Aorta (tissue), 5 donors: ENCODE measurements at regions not wholly inside any gene's neighbourhood (a gene's known extent, or its start where the extent isn't known, plus 50 kb on each side); places are given as distances from the start of the nearest gene placed in this dataset.

Experiments used
- ATAC-seq: fragments of 200-7000 bp; cut with Tn5 transposase; one replicate; pipeline ENCODE4 v1.9.1; 2022; ENCODE audit warnings: moderate library complexity; ENCODE audit not compliant: low FRiP score
- DNase-seq, 2 donors: peaks; one replicate each; pipeline ENCODE4 v3.0.0-alpha.2; 2020
- H3K27ac ChIP-seq, 2 donors: one replicate each; pipeline ENCODE4 v1.5.1; 2013; ENCODE audit warnings: low read length in 2 of 2, mild to moderate bottlenecking in 2 of 2, moderate library complexity in 2 of 2, control low read depth in 1 of 2, inconsistent platforms in 1 of 2, low read depth in 1 of 2
- H3K27me3 ChIP-seq, 2 donors: one replicate each; pipeline ENCODE4 v1.6.1; 2013; ENCODE audit warnings: control low read depth in 1 of 2, low read length in 1 of 2, mild to moderate bottlenecking in 1 of 2, moderate library complexity in 1 of 2; ENCODE audit not compliant: insufficient read depth in 2 of 2, control insufficient read depth in 1 of 2
- H3K36me3 ChIP-seq, 2 donors: one replicate each; pipeline ENCODE4 v1.6.1; 2013; ENCODE audit warnings: control low read depth in 1 of 2, low read length in 1 of 2, mild to moderate bottlenecking in 1 of 2; ENCODE audit not compliant: insufficient read depth in 2 of 2, control insufficient read depth in 1 of 2
- H3K4me1 ChIP-seq, 2 donors: one replicate each; pipeline ENCODE4 v1.6.1; 2013; ENCODE audit warnings: low read length in 2 of 2, control low read depth in 1 of 2, mild to moderate bottlenecking in 1 of 2, moderate library complexity in 1 of 2; ENCODE audit not compliant: insufficient read depth in 2 of 2, control insufficient read depth in 1 of 2
- H3K4me3 ChIP-seq, 2 donors: one replicate each; pipeline ENCODE4 v1.5.1; 2013; ENCODE audit warnings: low read length in 2 of 2, control low read depth in 1 of 2, mild to moderate bottlenecking in 1 of 2
- H3K9me3 ChIP-seq: one replicate; pipeline ENCODE4 v1.6.1; 2013; ENCODE audit warnings: mild to moderate bottlenecking, low read length; ENCODE audit not compliant: control insufficient read depth
- WGBS, 2 donors: extraction: QIAGEN DNeasy Blood & Tissue Kit; methylation state at CpG; one replicate each; pipeline ENCODE4 v1.1.7; 2013; 5-methylcytosine and 5-hydroxymethylcytosine counted together
- intact Hi-C, 2 donors: fragments of 100-400 bp; cut with DNase I; formaldehyde crosslinking; loops; one replicate each; pipeline versions ENCODE4 v1.14.2 to v1.15.0; 2022
- donor health status: healthy with polysubstance abuse.
- donor health status: Bipolar disorder and iron deficiency.
- donor health status: DM: no; HTN: no; CAD: no.
- donor health status: DM: no; HTN: no; CAD: no.
- donor health status: DM: yes; HTN: yes; CAD: no.

DNA sequence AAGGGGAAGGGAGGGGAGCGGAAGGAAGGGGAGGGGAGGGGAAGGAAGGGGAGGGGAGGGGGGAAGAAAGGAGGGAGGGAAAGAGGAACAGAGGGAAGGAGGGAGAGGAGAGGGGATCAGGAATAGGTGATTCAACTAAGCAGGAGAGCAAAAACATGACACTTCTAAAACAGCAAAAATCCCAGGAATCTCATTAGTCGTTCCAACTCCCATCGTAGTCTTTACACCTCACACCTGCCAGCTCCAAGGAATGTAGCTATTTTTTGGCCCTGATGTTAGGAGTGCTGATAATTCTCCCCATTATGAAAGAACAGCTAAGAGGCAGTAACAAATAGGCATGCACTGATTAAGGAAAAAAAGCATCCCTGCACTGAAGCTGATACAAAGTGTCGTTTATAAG is 709.9 kb upstream of the PKDCC start:
- Histone ChIP-seq H3K36me3 (no peaks in the 10 kb centered on the region), H3K27me3 (no peaks in the 10 kb centered on the region), H3K9me3 (no peaks in the 10 kb centered on the region), H3K4me3 (no peak overlapping the region), H3K27ac (no peak overlapping the region), H3K4me1 (no peaks in the 10 kb centered on the region)
- intact Hi-C loops, result no loop called here
- no peak for ATAC-seq
- no peak for DNase-seq
- 68 to 69% methylated on average over 3 to 4 of the region's 4 CpGs for WGBS, 2 donors

GRCh38 chr2:41344529-41344928 is 703.3 kb upstream of the PKDCC start:
- H3K27ac ChIP-seq, result no peak overlapping the region
- no peaks in the 10 kb centered on the region for H3K36me3 ChIP-seq
- ATAC-seq, result no peak
- no peaks in the 10 kb centered on the region for H3K4me1 ChIP-seq
- H3K27me3 ChIP-seq, result no peaks in the 10 kb centered on the region
- intact Hi-C loops, result no loop called here
- DNase-seq, result no peak
- H3K4me3 ChIP-seq, result no peak overlapping the region
- H3K9me3 ChIP-seq, result no peaks in the 10 kb centered on the region

GRCh38 chr2:41353060-41353459 is 694.8 kb upstream of the PKDCC start:
- DNase-seq (no peak), ATAC-seq (no peak)
- Histone ChIP-seq H3K4me1 (no peaks in the 10 kb centered on the region), H3K4me3 (no peak overlapping the region), H3K27me3 (no peaks in the 10 kb centered on the region), H3K36me3 (no peaks in the 10 kb centered on the region), H3K27ac (no peak overlapping the region), H3K9me3 (no peaks in the 10 kb centered on the region)
- WGBS, 2 donors, result 38 to 48% methylated on average over 3 of the region's 3 CpGs
- intact Hi-C loops, result no loop called here

DNA sequence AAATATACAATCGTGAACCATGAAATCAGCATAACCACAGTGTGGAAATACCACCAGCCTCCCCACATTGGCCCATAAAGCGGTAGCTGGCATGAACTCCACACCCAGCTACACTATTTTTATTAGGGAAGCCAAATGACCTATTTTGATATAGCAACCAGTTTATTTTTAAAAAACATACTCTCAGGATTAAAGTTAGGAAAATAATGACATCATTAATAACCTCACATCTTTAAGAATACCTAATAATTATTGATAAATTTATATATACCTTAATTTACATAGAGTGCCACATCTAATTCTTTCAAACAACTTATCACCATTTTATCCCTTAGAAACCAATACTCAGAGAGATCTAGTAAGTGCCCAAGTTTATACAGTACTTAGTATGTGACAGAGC is 692.0 kb upstream of the PKDCC start:
- Histone ChIP-seq H3K9me3 (no peaks in the 10 kb centered on the region), H3K4me3 (no peak overlapping the region), H3K27me3 (no peaks in the 10 kb centered on the region), H3K36me3 (no peaks in the 10 kb centered on the region), H3K4me1 (no peaks in the 10 kb centered on the region), H3K27ac (no peak overlapping the region)
- ATAC-seq (no peak), DNase-seq (no peak)
- 88 to 89% methylated on average over 2 of the region's 2 CpGs for WGBS, 2 donors
- intact Hi-C loops, result no loop called here

- intact Hi-C loops, result no loop called here
- Histone ChIP-seq H3K4me3 (no peak overlapping the region), H3K36me3 (no peaks in the 10 kb centered on the region), H3K9me3 (peaks cover 6% of the 10 kb centered on the region), H3K4me1 (no peaks in the 10 kb centered on the region), H3K27ac (no peak overlapping the region), H3K27me3 (no peaks in the 10 kb centered on the region)
- ATAC-seq, result peak; percentile 19
- 92 to 95% methylated on average over 2 of the region's 2 CpGs for WGBS, 2 donors
- no peak for DNase-seq
These were observed 683.0 kb upstream of the PKDCC start for GRCh38 chr2:41364842-41365241.

GRCh38 chr2:41375901-41376300 is 671.9 kb upstream of the PKDCC start:
- ATAC-seq (no peak), DNase-seq (no peak)
- Histone ChIP-seq H3K27me3 (no peaks in the 10 kb centered on the region), H3K27ac (no peak overlapping the region), H3K36me3 (no peaks in the 10 kb centered on the region), H3K4me1 (no peaks in the 10 kb centered on the region), H3K9me3 (no peaks in the 10 kb centered on the region), H3K4me3 (no peak overlapping the region)
- intact Hi-C loops, result no loop called here

GRCh38 chr2:41377837-41378236 is 670.0 kb upstream of the PKDCC start:
- Histone ChIP-seq H3K27ac (no peak overlapping the region), H3K27me3 (no peaks in the 10 kb centered on the region), H3K36me3 (no peaks in the 10 kb centered on the region), H3K4me3 (no peak overlapping the region), H3K9me3 (no peaks in the 10 kb centered on the region), H3K4me1 (no peaks in the 10 kb centered on the region)
- ATAC-seq, result no peak
- WGBS, 2 donors, result 95 to 98% methylated on average over 4 of the region's 4 CpGs
- intact Hi-C loops, result no loop called here
- DNase-seq, result no peak

- 94 to 95% methylated on average over 11 of the region's 11 CpGs for WGBS, 2 donors
- intact Hi-C loops, result no loop called here
- no peak for ATAC-seq
These were observed 669.4 kb upstream of the PKDCC start for GRCh38 chr2:41378420-41378819.

DNA sequence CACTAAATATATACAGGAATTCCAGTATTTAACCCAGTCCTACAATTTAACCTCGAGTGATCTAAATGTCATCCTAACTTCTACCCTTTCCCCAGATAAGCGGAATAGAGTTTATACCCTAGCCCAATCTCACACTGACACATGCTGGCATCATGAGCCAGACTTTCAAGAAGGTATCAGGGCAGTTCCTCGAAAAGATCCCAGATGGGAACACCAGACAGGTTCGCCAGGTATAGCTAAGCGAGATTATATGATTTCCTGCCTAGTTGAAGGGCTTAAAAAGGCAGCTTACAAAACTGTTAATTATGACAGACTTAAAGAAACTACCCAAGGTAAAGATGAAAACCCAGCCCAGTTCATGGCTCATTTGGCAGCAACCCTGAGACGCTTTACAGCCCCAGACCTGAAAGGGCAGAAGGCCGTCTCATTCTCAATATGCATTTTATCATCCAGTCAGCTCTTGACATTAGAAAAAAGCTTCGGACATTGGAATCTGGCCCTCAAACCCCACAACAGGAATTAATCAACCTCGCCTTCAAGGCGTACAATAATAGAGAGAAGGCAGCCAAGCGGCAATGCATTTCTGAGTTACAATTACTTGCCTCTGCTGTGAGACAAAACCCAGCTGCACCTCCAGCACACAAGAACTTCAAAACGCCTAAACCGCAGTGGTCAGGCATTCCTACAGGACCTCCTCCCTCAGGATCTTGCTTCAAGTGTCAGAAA is 668.2 kb upstream of the PKDCC start:
- intact Hi-C loops, result no loop called here
- H3K27me3 ChIP-seq, result no peaks in the 10 kb centered on the region
- DNase-seq, result no peak
- no peaks in the 10 kb centered on the region for H3K4me1 ChIP-seq
- WGBS, 2 donors, result 77 to 81% methylated on average over 13 of the region's 13 CpGs
- ATAC-seq, result no peak
- H3K9me3 ChIP-seq, result no peaks in the 10 kb centered on the region
- no peak overlapping the region for H3K4me3 ChIP-seq
- H3K27ac ChIP-seq, result no peak overlapping the region
- H3K36me3 ChIP-seq, result no peaks in the 10 kb centered on the region

More at GRCh38 chr2:41378420-41378819, 669.4 kb upstream of the PKDCC start:
- no peak overlapping the region for H3K4me3 ChIP-seq
- DNase-seq, result no peak
- no peaks in the 10 kb centered on the region for H3K9me3 ChIP-seq
- no peaks in the 10 kb centered on the region for H3K36me3 ChIP-seq
- H3K4me1 ChIP-seq, result no peaks in the 10 kb centered on the region
- H3K27me3 ChIP-seq, result no peaks in the 10 kb centered on the region
- no peak overlapping the region for H3K27ac ChIP-seq
